ENCODE measurements at regions not wholly inside any gene's neighbourhood (a gene's known extent, or its start where the extent isn't known, plus 50 kb on each side); places are given as distances from the start of the nearest gene placed in this dataset.

GRCh38 chr20:40072907-40073306, 616.1 kb downstream of the MAFB start:
- TF ChIP-seq CTCF (IDR thresholded peaks at IDR 0.05) (no peak), POLR2A (IDR thresholded peaks at IDR 0.05) (no peak)

All from body of pancreas (tissue), 4 donors.